ENCODE measurements at regions not wholly inside any gene's neighbourhood (a gene's known extent, or its start where the extent isn't known, plus 50 kb on each side); places are given as distances from the start of the nearest gene placed in this dataset.

DNA sequence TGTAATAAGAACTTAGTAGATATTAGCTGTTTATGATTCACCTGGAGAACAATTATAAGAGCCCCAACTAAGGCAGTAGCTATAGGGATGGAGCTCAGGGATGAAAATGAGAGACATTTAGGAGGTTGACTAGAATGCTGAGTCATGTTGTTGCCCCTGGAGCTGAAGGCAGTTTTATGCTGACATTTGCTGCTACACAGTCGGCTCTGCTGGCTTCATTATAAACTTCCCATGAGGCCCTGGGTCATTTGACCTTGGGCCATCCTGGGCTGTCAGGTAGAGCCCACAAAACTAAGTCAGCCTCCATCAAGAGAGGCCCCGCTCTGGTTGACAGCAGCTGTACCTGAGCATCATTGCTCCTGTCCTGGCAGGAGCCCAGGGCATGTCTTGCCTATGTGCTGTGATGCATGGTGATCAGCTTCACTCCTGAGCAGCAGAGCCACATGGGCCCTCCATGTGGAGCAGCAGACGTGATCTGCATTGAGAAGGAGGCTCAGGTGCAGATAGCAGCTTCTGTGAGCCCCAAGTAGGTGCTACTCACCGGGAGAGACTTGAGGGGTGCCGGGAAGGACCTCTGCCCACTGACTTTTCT is 112.4 kb downstream of the TBX19 start:
- TF ChIP-seq CTCF (IDR thresholded peaks at IDR 0.05): no peak
- TF ChIP-seq POLR2A (IDR thresholded peaks at IDR 0.05): no peak
